ENCODE measurements at regions not wholly inside any gene's neighbourhood (a gene's known extent, or its start where the extent isn't known, plus 50 kb on each side); places are given as distances from the start of the nearest gene placed in this dataset.

GRCh38 chr1:101603726-101604125 is 366.9 kb downstream of the S1PR1 start:
- TF ChIP-seq CTCF (IDR thresholded peaks at IDR 0.05; ENCODE audit: poor library complexity) (no peak), EZH2 (IDR thresholded peaks at IDR 0.05; ENCODE audit: borderline replicate concordance) (no peak), EZH2phosphoT487 (IDR thresholded peaks at IDR 0.05; ENCODE audit: low read depth, severe bottlenecking, unreplicated experiment) (no peak)
- Histone ChIP-seq H3K27ac (no peak overlapping the region), H3K79me2 (no peaks in the 10 kb centered on the region), H2AFZ (no peak overlapping the region), H3K36me3 (replicated peaks; ENCODE audit: insufficient read depth, low read depth) (no peaks in the 10 kb centered on the region), H3K4me3 (no peak overlapping the region), H3K27me3 (no peaks in the 10 kb centered on the region), H3K9me2 (replicated peaks; ENCODE audit: insufficient read depth) (no peaks in the 10 kb centered on the region), H3K9me3 (ENCODE audit: low read depth) (no peaks in the 10 kb centered on the region), H3K4me2 (no peak overlapping the region), H3K4me1 (ENCODE audit: insufficient read depth) (peaks cover 2% of the 10 kb centered on the region), H4K20me1 (ENCODE audit: insufficient read depth, poor library complexity, severe bottlenecking) (no peaks in the 10 kb centered on the region)
- 68% methylated on average over 1 of the region's 1 CpG for WGBS (ENCODE audit: low lambda C conversion rate, missing lambda C conversion rate)
- DNase-seq (ENCODE audit: low spot score), result no peak

GRCh38 chr1:101605878-101606277 is 369.1 kb downstream of the S1PR1 start:
- WGBS (ENCODE audit: low lambda C conversion rate, missing lambda C conversion rate), result 25% methylated on average over 2 of the region's 2 CpGs
- TF ChIP-seq EZH2 (IDR thresholded peaks at IDR 0.05; ENCODE audit: borderline replicate concordance) (no peak), EZH2phosphoT487 (IDR thresholded peaks at IDR 0.05; ENCODE audit: low read depth, severe bottlenecking, unreplicated experiment) (no peak), CTCF (IDR thresholded peaks at IDR 0.05; ENCODE audit: poor library complexity) (no peak)

GRCh38 chr1:101613546-101613945 is 376.7 kb downstream of the S1PR1 start:
- Histone ChIP-seq H3K4me2 (no peak overlapping the region), H4K20me1 (ENCODE audit: insufficient read depth, poor library complexity, severe bottlenecking) (no peaks in the 10 kb centered on the region), H3K27me3 (no peaks in the 10 kb centered on the region), H3K79me2 (no peaks in the 10 kb centered on the region), H3K27ac (no peak overlapping the region), H2AFZ (no peak overlapping the region), H3K9me2 (replicated peaks; ENCODE audit: insufficient read depth) (no peaks in the 10 kb centered on the region), H3K4me1 (ENCODE audit: insufficient read depth) (no peaks in the 10 kb centered on the region), H3K36me3 (replicated peaks; ENCODE audit: insufficient read depth, low read depth) (no peaks in the 10 kb centered on the region), H3K9me3 (ENCODE audit: low read depth) (no peaks in the 10 kb centered on the region), H3K4me3 (no peak overlapping the region)
- TF ChIP-seq CTCF (IDR thresholded peaks at IDR 0.05; ENCODE audit: poor library complexity) (no peak), EZH2phosphoT487 (IDR thresholded peaks at IDR 0.05; ENCODE audit: low read depth, severe bottlenecking, unreplicated experiment) (no peak), EZH2 (IDR thresholded peaks at IDR 0.05; ENCODE audit: borderline replicate concordance) (no peak)
- no peak for DNase-seq (ENCODE audit: low spot score)

More at GRCh38 chr1:101605878-101606277, 369.1 kb downstream of the S1PR1 start:
- H3K4me2 ChIP-seq, result no peak overlapping the region
- H3K27me3 ChIP-seq, result no peaks in the 10 kb centered on the region
- no peak overlapping the region for H2AFZ ChIP-seq
- no peak overlapping the region for H3K27ac ChIP-seq
- H4K20me1 ChIP-seq (ENCODE audit: insufficient read depth, poor library complexity, severe bottlenecking), result no peaks in the 10 kb centered on the region
- DNase-seq (ENCODE audit: low spot score), result no peak
- no peaks in the 10 kb centered on the region for H3K36me3 ChIP-seq (replicated peaks; ENCODE audit: insufficient read depth, low read depth)
- H3K9me3 ChIP-seq (ENCODE audit: low read depth), result no peaks in the 10 kb centered on the region
- no peaks in the 10 kb centered on the region for H3K9me2 ChIP-seq (replicated peaks; ENCODE audit: insufficient read depth)
- H3K79me2 ChIP-seq, result no peaks in the 10 kb centered on the region
- peaks cover 2% of the 10 kb centered on the region for H3K4me1 ChIP-seq (ENCODE audit: insufficient read depth)
- no peak overlapping the region for H3K4me3 ChIP-seq

- no peaks in the 10 kb centered on the region for H3K4me1 ChIP-seq (ENCODE audit: insufficient read depth)
- 95% methylated on average over 5 of the region's 5 CpGs for WGBS (ENCODE audit: low lambda C conversion rate, missing lambda C conversion rate)
- H3K27ac ChIP-seq, result no peak overlapping the region
These were observed 377.8 kb downstream of the OLFM3 start for GRCh38 chr1:101618900-101619299.

More at GRCh38 chr1:101618900-101619299, 377.8 kb downstream of the OLFM3 start:
- H2AFZ ChIP-seq, result no peak overlapping the region
- H3K4me3 ChIP-seq, result no peak overlapping the region
- TF ChIP-seq CTCF (IDR thresholded peaks at IDR 0.05; ENCODE audit: poor library complexity) (no peak), EZH2 (IDR thresholded peaks at IDR 0.05; ENCODE audit: borderline replicate concordance) (no peak), EZH2phosphoT487 (IDR thresholded peaks at IDR 0.05; ENCODE audit: low read depth, severe bottlenecking, unreplicated experiment) (no peak)
- H3K9me2 ChIP-seq (replicated peaks; ENCODE audit: insufficient read depth), result no peaks in the 10 kb centered on the region
- no peaks in the 10 kb centered on the region for H3K79me2 ChIP-seq
- H3K9me3 ChIP-seq (ENCODE audit: low read depth), result no peaks in the 10 kb centered on the region
- no peak overlapping the region for H3K4me2 ChIP-seq
- no peak for DNase-seq (ENCODE audit: low spot score)
- no peaks in the 10 kb centered on the region for H3K36me3 ChIP-seq (replicated peaks; ENCODE audit: insufficient read depth, low read depth)
- H3K27me3 ChIP-seq, result no peaks in the 10 kb centered on the region
- H4K20me1 ChIP-seq (ENCODE audit: insufficient read depth, poor library complexity, severe bottlenecking), result no peaks in the 10 kb centered on the region
